ENCODE measurements at regions not wholly inside any gene's neighbourhood (a gene's known extent, or its start where the extent isn't known, plus 50 kb on each side); places are given as distances from the start of the nearest gene placed in this dataset.
"Not testable (repeated sequence)": the region's sequence is repeated elsewhere in the genome, so short reads cannot be mapped to it uniquely, and the experiment has no call there.

DNA sequence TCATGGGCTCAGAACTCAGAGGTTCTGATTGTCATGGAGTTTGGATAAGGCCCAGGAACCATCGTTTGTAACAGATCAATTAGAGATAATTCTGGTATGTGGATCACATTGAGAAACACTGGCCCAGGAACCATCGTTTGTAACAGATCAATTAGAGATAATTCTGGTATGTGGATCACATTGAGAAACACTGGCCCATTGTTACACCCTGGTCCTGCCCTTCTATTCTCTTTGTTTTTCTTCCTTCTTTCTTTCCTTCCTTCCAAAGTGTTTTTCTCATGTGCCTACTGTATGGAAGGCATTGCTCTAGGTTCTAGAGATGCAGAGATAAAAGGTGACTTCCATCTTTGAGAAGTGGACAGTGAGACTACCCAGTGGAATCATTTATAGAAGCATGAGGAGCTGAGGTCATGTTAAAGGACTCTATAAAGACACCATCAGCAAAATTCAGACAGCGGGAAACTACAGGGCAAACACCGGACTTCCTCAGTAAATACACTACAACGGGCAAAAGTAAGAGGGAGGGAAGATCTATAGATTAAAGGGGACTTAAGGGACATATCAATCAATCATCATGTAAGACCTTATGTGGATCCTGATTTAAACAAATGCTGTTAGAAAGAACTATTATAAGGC, 153.8 kb downstream of the UNC5CL start:
- no peak for DNase-seq (ENCODE audit: low spot score)

DNA sequence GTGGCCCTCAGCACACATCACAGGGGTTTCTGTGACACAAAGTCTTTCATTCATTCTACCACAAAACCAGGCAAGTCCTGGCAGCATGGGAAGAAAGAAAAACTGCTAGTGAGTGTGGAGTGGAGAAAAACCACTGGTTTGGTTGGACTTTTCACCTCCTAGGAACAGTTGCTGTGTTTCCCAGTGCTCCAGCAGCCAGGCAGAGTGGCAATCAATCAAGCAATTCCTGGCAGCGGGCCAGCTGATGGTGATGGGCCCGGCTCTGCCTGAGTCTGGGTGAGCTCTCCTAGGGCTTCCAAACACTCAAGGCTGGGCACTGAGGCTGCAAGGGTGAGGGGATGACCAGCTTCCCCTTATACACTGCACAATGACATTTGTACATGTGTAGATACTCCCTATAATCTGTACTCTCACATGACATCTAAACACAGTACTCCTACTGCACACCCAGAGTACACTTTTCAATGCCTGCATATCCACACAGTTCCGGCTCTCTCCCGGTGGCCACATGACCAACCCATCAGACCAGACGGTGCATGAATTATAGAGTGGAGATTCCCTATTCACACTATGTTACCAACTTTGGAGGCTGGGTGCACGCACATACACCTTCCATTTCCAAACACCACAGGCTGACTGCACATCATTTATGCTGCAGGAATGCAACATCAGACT, 156.6 kb downstream of the UNC5CL start:
- no peak for DNase-seq (ENCODE audit: low spot score)

DNA sequence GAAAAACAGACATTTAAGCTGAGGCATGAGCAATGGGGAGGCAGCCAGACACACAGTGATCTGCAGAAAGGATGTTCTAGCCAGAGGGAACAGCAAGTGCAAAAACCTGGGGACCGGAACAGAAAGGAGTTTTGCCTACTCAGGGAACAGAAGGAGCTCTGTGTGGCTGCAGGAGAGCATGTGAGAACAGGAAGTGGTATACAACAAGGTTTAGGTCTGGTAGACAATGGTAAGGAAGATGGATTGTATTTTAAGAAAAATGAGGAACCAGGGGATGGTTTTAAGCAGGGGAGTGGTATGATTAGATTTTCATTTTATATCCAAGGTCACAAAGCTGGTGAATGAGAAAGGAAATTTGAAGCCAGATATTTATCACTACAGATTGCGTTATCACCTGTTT, 157.5 kb downstream of the UNC5CL start:
- DNase-seq (ENCODE audit: low spot score): no peak

DNA sequence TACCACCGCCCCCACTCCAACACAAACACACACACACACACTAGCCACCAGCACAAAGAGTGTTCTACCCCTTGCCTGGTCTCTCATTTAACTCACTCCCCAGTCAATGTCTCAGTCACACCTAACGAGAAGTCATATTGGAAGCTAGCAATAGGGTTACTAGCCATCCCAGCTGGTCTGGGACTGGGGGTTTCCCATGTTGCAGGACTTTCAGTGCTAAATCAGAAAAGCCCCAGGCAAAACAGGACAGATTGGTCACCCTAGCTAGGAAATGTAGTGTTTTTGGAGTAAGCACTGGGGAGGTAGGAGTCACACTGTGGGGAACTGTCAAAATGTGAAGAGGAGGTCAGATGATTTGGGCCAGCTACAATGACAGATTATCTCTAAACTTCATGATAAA, 158.1 kb downstream of the UNC5CL start:
- DNase-seq (ENCODE audit: low spot score): no peak

DNA sequence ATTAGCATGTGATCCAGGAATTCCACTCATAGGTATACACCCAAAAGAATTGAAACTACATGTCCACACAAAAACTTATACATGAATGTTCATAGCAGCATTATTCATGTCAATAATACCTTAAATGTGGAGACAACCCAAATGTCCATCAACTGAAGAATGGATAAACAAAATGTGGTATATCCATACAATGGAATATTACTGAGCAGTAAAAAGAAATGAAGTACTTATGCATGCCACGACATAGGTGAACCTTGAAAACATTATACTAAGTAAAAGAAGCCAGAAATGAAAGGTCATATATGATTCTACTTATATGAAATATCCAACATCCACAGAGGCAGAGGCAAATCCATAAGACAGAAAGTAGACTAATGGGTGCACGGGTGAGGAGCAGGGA, 159.9 kb downstream of the UNC5CL start:
- no peak for DNase-seq (ENCODE audit: low spot score)

DNA sequence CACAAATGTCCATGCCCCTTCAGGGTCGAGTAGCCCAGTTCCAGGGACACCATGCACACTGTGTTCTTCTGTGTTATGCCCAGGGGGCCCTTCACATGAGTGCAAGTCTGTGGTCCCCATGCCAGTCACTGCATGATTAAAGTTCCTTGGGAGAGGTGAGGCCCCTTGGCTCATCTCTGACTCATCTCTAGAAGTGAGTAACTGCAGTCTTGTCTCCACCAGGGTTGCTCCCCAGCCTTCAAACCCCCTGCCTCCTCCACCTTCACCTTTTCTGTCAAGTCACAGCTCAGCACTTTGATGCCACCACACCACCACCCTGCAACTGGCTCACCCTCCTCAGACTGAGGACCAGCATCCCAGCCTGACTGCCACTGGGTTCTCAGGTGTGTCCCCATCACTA, 161.7 kb downstream of the UNC5CL start:
- DNase-seq (ENCODE audit: low spot score): no peak

DNA sequence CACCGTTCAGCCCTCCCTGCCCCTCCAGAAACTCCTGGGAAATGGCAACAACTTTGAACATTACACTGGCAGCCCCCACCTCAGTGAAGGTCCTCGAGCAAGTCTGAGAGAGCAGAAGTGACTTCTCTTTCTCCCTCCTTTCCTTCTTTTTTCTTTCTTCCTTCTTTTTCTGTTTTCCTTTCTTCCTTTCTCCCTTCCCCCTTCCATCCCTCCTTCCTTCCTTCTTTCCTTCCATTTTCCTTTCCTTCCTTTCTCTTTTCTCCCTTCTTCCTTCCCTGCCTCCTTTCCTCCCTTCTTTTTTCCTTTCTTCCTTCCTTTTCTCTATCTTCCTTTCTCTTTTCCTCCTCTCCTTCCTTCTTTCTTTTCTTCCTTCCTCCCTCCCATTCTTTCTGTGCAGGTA, 162.7 kb downstream of the UNC5CL start:
- DNase-seq (ENCODE audit: low spot score): no peak

DNA sequence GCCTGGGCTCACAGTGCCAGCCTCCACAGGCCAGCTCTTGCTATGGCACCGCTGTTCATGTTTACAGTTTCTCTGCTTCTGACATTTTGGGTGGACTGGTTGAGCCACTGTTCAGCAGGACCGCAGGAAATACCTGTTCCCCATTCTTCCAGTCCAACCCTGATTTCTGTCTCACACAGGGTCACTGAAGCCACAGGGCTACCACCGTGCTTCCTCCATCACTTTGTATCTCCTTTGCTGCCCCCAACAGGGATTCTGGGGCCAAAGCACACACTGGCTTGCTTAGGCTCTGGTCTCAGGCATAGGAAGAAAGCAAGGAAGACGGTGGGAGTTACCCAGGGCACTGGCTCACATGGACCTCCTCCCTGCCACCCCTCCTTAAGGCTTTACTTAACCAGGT, 164.5 kb downstream of the UNC5CL start:
- DNase-seq (ENCODE audit: low spot score): no peak

DNA sequence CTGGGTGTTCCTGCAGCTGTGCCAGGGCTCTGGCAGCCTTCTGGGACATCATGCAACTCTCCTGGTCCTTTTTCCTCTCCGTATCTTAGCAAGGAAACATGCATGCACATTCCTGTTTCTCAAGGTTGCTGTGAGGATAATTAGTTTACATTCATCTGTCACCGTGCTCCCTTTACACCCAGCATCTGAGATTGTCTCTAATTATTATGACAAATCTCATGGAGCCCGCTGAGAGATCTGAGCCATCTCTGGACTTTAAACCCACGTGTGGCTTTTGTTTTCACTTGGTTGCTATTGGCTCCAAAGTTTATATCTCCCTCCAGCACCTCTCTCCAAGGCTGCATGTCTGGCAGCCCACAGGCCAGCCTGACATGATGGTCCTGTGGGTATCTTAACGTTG, 167.6 kb downstream of the UNC5CL start:
- no peak for DNase-seq (ENCODE audit: low spot score)

DNA sequence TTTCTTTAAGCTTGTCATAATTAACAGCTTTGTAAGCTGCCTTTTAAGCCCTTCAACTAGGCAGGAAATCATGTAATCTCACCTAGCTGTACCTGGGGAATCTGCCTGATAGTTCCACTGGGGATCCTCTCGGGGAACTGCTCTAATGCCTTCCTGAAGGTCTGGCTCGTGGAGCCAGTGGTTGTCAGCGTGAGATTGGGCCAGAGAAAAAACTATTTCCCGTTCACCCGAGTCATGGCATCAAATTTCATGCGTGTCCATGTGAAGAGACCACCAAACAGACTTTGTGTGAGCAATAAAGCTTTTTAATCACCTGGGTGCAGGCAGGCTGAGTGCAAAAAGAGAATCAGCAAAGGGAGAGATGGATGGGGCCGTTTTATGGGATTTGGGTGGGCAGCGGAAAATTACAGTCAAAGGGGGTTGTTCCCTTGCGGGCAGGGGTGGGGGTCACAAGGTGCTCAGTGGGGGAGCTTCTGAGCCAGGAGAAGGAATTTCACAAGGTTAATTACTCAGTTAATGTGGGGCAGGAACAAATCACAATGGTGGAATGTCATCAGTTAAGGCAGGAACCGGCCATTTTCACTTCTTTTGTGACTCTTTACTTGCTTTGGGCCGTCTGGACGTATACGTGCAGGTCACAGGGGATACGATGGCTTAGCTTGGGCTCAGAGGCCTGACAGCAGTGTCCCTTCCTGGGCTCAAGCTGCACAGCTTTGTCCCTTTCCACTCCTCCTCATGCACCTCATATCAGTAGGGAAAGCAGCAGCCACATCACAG, 170.7 kb downstream of the UNC5CL start:
- not testable (repeated sequence) for DNase-seq (ENCODE audit: low spot score)

DNA sequence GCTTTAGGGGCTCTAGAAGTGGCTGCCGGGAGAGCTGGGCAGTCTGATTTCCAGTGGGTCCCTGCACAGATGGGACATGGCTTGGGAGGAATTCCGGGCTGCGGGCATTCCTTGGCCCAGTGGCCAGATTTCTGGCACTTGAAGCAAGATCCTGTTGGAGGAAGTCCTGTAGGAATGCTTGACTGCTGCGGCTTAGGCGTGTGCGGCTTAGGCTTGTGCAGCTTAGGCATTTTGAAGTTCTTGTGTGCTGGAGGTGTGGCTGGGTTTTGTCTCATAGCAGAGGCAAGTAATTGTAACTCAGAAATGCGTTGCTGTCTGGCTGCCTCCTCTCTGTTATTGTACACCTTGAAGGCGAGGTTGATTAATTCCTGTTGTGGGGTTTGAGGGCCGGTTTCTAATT, 171.5 kb downstream of the UNC5CL start:
- not testable (repeated sequence) for DNase-seq (ENCODE audit: low spot score)

DNA sequence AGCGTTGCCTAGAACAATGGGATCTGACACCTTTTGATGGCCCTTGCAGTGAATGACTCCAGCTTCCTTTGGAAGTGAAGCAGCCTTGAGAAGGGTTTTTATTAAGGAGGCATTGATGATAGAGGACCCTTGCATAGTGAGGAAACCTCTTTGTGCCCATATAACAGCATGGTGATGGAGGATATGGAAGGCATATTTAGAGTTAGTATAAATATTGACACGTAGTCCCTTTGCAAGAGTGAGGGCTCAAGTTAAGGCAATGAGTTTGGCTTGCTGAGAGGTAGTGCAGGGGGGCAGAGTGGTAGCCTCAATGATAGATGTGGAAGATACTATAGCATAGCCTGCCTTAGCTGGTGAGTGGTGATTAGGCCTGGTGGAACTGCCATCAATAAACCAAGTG, 173.8 kb downstream of the UNC5CL start:
- not testable (repeated sequence) for DNase-seq (ENCODE audit: low spot score)

DNA sequence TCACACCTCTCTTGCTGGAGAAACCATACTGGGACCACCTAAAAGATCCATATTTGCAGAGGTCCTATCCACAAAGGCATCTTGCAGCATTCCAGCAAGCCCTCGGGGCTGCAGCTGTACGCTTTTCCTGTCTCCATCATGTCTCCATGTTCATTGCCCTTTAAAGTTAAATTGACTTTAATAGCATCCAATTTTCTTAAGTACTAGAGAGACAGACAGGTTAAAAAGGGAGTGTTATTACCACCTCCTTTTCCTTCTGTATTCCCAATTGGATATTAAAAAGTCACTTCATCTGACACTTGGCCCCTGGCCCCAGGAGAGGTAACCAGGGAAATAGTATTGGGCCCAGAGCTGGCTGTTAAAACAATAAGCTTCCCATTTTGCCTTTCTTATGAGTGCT, 178.6 kb downstream of the UNC5CL start:
- no peak for DNase-seq (ENCODE audit: low spot score)

DNA sequence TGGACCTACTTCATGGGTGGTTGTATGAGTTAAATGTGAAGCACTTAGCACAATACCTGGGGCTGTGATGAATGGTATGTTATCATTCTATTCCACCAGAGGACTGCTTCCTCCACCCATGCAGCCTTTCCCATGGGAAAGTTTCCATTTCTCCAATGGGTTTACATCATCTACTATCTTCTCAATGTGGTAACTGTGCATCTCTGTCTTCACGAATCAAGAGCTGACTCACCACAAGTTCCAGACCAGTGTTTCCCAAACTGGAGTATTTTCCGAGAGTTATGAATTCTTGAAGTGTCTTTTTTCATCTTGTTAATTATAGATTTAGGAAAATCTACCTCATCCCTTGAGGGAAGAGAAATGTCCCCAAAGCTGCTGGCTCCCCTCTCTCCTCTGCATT, 182.8 kb downstream of the UNC5CL start:
- DNase-seq (ENCODE audit: low spot score): no peak

DNA sequence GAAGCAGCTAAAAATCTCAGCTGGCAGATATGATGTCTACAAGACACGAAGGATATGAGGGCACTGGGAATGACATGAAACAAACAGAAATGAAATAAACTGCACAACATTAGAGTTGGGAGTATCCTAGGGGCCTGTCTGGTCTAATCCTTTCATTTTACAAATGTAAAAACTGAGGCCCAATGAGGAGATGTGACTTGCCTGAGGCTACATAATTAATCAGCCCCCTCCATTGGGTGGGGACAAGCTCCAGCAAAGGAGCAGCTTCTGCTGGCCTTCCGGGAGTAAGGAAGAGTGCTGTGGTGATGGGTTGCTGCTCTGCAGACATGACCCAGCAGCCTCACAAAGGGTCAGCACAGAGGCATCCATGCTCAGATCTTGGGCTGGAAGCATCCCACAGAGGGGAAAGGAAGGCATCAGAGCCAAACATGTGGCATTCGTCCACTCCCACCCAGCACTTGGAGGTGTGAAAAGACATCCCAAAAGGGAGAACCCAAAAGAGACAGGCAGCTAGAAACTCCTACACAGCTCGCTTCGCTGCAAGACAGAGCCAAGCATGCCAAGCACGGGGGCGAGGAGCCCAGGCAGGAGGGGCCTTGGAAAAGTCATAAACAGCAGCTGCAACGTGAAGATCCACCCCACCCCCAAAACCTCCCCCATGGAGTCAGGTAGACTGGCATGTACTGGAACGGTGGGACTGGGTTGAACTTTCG, 183.7 kb downstream of the UNC5CL start:
- no peak for DNase-seq (ENCODE audit: low spot score)

DNA sequence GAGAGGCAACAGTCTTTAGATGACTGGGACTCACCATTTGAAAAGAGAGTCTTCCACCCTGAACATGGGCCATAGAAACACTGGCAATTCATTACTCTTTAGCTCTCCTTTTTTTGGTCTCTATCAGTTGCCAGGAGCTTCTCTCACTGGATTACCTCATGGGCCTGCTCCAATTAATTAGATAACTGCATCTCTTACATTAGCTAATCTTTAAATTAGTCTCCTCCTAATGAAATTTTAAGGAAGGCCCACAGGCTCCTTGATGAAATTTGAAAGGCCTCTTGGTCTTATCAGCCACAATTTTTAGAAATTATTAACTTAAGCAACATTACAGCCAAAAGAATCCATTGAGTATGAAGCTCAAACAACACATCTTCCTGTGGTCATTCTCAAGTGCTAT, 184.4 kb downstream of the UNC5CL start:
- no peak for DNase-seq (ENCODE audit: low spot score)

DNA sequence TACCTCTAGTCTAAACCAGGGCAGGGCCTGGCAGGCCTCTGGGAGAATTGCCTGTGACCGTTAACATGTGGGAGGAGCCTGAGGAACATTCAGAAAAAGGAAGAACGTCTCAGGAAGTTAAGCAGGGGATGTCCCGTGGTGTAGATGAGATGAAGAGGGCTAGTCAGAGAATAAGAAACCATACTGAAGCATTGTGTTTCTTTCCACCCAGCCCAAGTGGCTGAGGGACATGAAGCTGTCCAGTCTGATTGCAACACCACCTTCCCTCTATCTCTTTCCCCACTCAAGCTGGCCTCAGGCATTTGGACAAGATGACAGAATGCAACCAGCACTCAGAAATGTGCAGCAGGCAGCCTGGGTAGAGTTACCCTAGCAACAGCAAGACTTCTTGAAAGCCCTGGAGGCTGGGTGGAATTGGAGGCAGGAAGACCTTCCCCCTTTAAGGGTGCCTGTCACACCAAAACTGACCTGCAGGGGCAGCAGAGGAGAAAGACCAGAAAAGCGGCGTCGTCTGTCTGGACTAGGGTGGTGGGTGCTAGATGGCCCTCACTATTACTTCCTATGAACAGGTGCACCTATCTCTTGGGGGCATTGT, 186.1 kb downstream of the UNC5CL start:
- peak; percentile 15 for DNase-seq (ENCODE audit: low spot score)

DNA sequence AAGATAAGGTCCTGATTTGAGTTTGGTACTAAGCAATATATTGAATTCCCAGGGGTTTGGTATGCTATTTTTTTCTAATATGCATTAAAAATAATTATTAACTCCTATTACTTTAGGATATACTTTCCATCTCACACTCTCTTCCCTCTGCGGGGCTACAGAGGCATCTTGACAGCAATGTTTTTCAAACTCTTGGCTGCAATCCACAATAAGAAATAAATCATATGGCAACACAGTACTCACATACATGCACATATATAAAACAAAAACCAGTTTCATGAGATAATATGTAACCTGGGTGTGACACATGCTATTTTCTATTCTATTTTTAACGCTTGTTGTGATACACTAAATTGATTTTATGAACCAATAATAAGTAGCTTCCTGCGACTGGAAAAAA, 189.5 kb downstream of the UNC5CL start:
- DNase-seq (ENCODE audit: low spot score): no peak

DNA sequence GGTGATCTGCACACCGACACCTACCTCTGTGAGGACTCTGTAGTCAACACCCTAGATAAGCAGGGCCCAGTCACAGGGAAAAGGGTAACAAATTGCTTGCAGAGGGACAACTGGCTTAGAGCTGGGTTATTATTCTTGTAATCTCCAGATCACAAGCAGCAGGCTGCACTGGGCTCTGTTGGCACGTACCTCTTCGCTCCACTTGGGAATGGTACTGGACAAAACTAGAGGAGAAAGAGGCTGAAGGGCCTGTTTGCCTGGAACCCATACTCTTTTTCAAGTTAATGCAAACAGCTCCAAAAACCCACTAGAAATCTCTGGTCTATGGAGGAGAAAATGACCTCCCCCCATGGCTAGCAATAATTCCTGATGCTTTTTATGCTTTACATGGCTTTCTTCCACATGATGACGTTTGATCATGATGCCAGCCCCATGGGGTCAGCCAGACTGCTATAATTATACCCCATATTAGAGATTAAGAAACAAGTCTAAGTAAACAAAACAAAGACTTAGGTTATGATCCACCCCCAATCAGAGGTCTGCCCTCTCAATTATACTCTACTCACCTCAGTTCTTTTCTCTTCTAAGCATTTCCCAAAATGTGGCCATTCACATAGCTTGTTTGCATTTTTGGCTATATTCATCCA, 190.0 kb downstream of the UNC5CL start:
- no peak for DNase-seq (ENCODE audit: low spot score)

DNA sequence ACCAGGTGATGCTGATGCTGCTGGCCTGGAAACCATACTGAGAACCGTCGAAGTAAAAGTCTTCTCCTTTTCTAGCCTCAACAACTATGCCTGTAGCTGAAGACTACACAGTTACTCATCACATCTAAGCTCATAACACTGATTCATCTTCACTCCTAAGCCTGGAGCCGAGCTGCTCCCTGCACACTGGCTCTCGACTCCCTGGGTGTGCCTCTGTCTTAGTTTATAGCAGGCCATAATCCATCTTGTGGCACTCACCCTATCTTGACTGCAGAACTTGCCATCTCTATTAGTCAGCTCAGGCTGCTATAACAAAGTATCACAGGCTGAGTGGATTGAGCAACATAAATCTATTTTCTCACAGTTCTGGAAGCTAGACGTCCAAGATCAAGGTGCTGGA, 191.0 kb downstream of the UNC5CL start:
- DNase-seq (ENCODE audit: low spot score): no peak

DNA sequence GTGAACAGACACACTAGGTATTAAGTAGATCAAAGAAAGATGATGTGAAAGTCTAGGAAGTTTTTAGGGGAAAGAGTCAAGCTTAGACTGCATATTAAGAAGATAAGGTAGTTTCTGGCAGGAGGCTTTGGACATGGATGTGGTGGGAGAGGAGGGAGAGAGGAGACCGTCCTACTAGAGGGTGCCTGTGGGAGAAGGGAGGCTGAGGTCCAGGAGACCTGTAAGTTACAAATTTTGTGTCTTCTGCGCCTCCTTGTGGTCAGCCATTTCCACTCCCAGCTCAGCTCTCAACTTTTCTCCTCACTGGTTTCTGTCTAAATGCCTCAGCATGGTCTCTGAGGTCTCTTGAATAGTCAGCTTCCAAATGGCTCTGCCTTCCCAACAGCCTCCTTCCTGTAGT, 193.5 kb downstream of the UNC5CL start:
- peak; percentile 43 for DNase-seq (ENCODE audit: low spot score)

DNA sequence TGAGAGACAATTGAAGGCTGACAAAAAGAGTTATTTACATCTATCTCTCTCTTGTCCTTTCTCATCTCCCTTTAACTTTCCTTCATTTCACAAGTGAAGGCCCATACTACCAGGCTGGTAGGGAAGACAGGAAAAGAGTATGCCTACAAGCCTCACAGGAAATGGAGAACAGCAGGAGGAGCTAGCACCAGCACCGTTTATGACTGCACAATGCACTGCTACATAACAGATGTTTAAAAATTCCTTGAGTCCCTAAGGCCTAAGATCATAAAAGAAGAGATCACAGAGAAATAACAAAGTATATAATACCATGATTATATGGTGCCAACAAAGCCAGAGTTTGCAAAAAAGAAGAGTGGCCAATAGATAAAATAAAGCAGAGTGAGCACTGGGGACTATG, 194.8 kb downstream of the UNC5CL start:
- DNase-seq (ENCODE audit: low spot score): no peak
